Stomach (tissue), 8 donors: ENCODE measurements at regions not wholly inside any gene's neighbourhood (a gene's known extent, or its start where the extent isn't known, plus 50 kb on each side); places are given as distances from the start of the nearest gene placed in this dataset.

Source experiments
- DNase-seq, 2 donors: peaks; one replicate each; pipeline versions ENCODE4 v3.0.0 to v3.0.0-alpha.2; 2013 to 2019
- H3K27ac ChIP-seq, 5 donors: fragments of 200-600 bp in 4 of 5; sonication (generic) in 4 of 5; one replicate each; pipeline ENCODE4 v1.5.1; 2013 to 2019; ENCODE audit warnings: mild to moderate bottlenecking in 1 of 5, moderate library complexity in 1 of 5
- H3K27me3 ChIP-seq, 3 donors: fragments of 200-600 bp; sonication (generic); one replicate each; pipeline ENCODE4 v1.5.1; 2017 to 2019; ENCODE audit warnings: mixed run types in 1 of 3
- H3K36me3 ChIP-seq, 4 donors: fragments of 200-600 bp; sonication (generic); 1 replicate in 3 of 4; 2 replicates in 1 of 4; pipeline ENCODE4 v1.5.1; 2016 to 2019
- H3K4me1 ChIP-seq, 4 donors: fragments of 200-600 bp; sonication (generic); one replicate each; pipeline ENCODE4 v1.5.1; 2016 to 2019
- H3K4me3 ChIP-seq, 4 donors: fragments of 200-600 bp; sonication (generic) in 3 of 4; one replicate each; pipeline ENCODE4 v1.5.1; 2016 to 2019; ENCODE audit warnings: mild to moderate bottlenecking in 1 of 4
- H3K9me3 ChIP-seq, 4 donors: fragments of 200-600 bp; sonication (generic); one replicate each; pipeline ENCODE4 v1.5.1; 2016 to 2019
- CTCF ChIP-seq, 7 experiments: fragments of 450-650 bp in 4 of 7; fragments of 200-600 bp in 3 of 7; sonication (generic) in 3 of 7; IDR thresholded peaks; one replicate each; pipeline ENCODE4 v1.5.1; 2016 to 2019; ENCODE audit warnings: antibody characterized with exemption in 7 of 7, control low read depth in 2 of 7, mild to moderate bottlenecking in 1 of 7
- EP300 ChIP-seq: sonication (generic); formaldehyde crosslinking; IDR thresholded peaks from one replicate; pipeline ENCODE4 v1.6.1; 2017; ENCODE audit warnings: antibody characterized with exemption
- POLR2A ChIP-seq, 4 donors: fragments of 450-650 bp; IDR thresholded peaks; one replicate each; pipeline ENCODE4 v1.6.1; 2016; ENCODE audit warnings: antibody characterized with exemption in 4 of 4, control low read depth in 2 of 4, mild to moderate bottlenecking in 1 of 4, moderate library complexity in 1 of 4
- POLR2AphosphoS5 ChIP-seq, 3 donors: sonication (generic); formaldehyde crosslinking; IDR thresholded peaks; one replicate each; pipeline ENCODE4 v1.6.1; 2016; ENCODE audit warnings: antibody characterized with exemption in 3 of 3
- WGBS, 5 donors: extraction: QIAGEN DNeasy Blood & Tissue Kit in 3 of 5; methylation state at CpG; one replicate each; pipeline versions ENCODE4 v1.1.5 to v1.1.7; 2013 to 2018; 5-methylcytosine and 5-hydroxymethylcytosine counted together
- intact Hi-C: fragments of 100-400 bp; cut with DNase I; formaldehyde crosslinking; loops from one replicate; pipeline ENCODE4 v1.15.1; 2023; ENCODE audit warnings: low total_unique reads
- donor health status: healthy with polysubstance abuse.
- donor health status: Bipolar disorder and iron deficiency.
- donor health status: healthy.

GRCh38 chr6:48426636-48427035, 315.6 kb upstream of the PTCHD4 start:
- no peaks in the 10 kb centered on the region for H3K36me3 ChIP-seq
- no peak for TF ChIP-seq EP300
- TF ChIP-seq POLR2A (IDR thresholded peaks at IDR 0.05) = no peak
- no peak for TF ChIP-seq POLR2AphosphoS5 (IDR thresholded peaks at IDR 0.05)
- no peak for TF ChIP-seq CTCF (IDR thresholded peaks at IDR 0.05)
- H3K4me1 ChIP-seq = no peaks in the 10 kb centered on the region
- DNase-seq = no peak
- no peak overlapping the region for H3K27ac ChIP-seq
- H3K27me3 ChIP-seq = no peaks in the 10 kb centered on the region
- no peak overlapping the region for H3K4me3 ChIP-seq
- WGBS, 5 donors = 73 to 87% (median 84%) methylated on average over 3 of the region's 3 CpGs
- no peaks in the 10 kb centered on the region for H3K9me3 ChIP-seq
- intact Hi-C loops = no loop called here

- no peaks in the 10 kb centered on the region for H3K4me1 ChIP-seq
- H3K27me3 ChIP-seq = no peaks in the 10 kb centered on the region
- H3K9me3 ChIP-seq = no peaks in the 10 kb centered on the region
- no peak for DNase-seq
- intact Hi-C loops = no loop called here
- WGBS, 5 donors = 70 to 79% (median 76%) methylated on average over 1 of the region's 1 CpG
- no peak for TF ChIP-seq POLR2AphosphoS5 (IDR thresholded peaks at IDR 0.05)
- TF ChIP-seq POLR2A (IDR thresholded peaks at IDR 0.05) = no peak
- H3K27ac ChIP-seq = no peak overlapping the region
- no peaks in the 10 kb centered on the region for H3K36me3 ChIP-seq
- no peak overlapping the region for H3K4me3 ChIP-seq
Observed at GRCh38 chr6:48423640-48424365, 312.8 kb upstream of the PTCHD4 start.

- DNase-seq = no peak
- Histone ChIP-seq H3K4me3 (no peak overlapping the region), H3K27ac (no peak overlapping the region), H3K4me1 (no peaks in the 10 kb centered on the region), H3K36me3 (no peaks in the 10 kb centered on the region), H3K9me3 (no peaks in the 10 kb centered on the region), H3K27me3 (no peaks in the 10 kb centered on the region)
- 29 to 54% (median 42%) methylated on average over 1 of the region's 1 CpG for WGBS, 5 donors
- intact Hi-C loops = no loop called here
- TF ChIP-seq POLR2A (IDR thresholded peaks at IDR 0.05) (no peak), EP300 (no peak), POLR2AphosphoS5 (IDR thresholded peaks at IDR 0.05) (no peak), CTCF (IDR thresholded peaks at IDR 0.05) (no peak)
Observed at GRCh38 chr6:48419992-48420391, 309.0 kb upstream of the PTCHD4 start.

- Histone ChIP-seq H3K36me3 (no peaks in the 10 kb centered on the region), H3K4me3 (no peak overlapping the region), H3K4me1 (no peaks in the 10 kb centered on the region), H3K27ac (no peak overlapping the region), H3K9me3 (no peaks in the 10 kb centered on the region), H3K27me3 (no peaks in the 10 kb centered on the region)
- no peak for TF ChIP-seq EP300
- no peak for TF ChIP-seq CTCF (IDR thresholded peaks at IDR 0.05)
- no peak for TF ChIP-seq POLR2A (IDR thresholded peaks at IDR 0.05)
- no peak for TF ChIP-seq POLR2AphosphoS5 (IDR thresholded peaks at IDR 0.05)
- 48 to 69% (median 56%) methylated on average over 4 of the region's 4 CpGs for WGBS, 5 donors
- intact Hi-C loops = no loop called here
- DNase-seq = no peak
Observed at GRCh38 chr6:48417927-48418326, 306.9 kb upstream of the PTCHD4 start.

- TF ChIP-seq CTCF (IDR thresholded peaks at IDR 0.05) (no peak), POLR2AphosphoS5 (IDR thresholded peaks at IDR 0.05) (no peak), POLR2A (IDR thresholded peaks at IDR 0.05) (no peak), EP300 (no peak)
- no peaks in the 10 kb centered on the region for H3K4me1 ChIP-seq
- H3K4me3 ChIP-seq = no peak overlapping the region
- no peaks in the 10 kb centered on the region for H3K36me3 ChIP-seq
- no peak overlapping the region for H3K27ac ChIP-seq
- H3K27me3 ChIP-seq = no peaks in the 10 kb centered on the region
- intact Hi-C loops = no loop called here
- 24 to 68% (median 57%) methylated on average over 2 of the region's 2 CpGs for WGBS, 5 donors
- no peak for DNase-seq
- no peaks in the 10 kb centered on the region for H3K9me3 ChIP-seq
Observed at GRCh38 chr6:48412656-48413055, 301.7 kb upstream of the PTCHD4 start.
